Subcutaneous abdominal adipose tissue (tissue), 5 donors: ENCODE measurements at regions not wholly inside any gene's neighbourhood (a gene's known extent, or its start where the extent isn't known, plus 50 kb on each side); places are given as distances from the start of the nearest gene placed in this dataset.
A peak's percentile ranks its signal among the peaks of the same experiment; 100 is the strongest.
"Not testable (repeated sequence)": the region's sequence is repeated elsewhere in the genome, so short reads cannot be mapped to it uniquely, and the experiment has no call there.

ENCODE experiments used
- H3K27ac ChIP-seq: one replicate; pipeline ENCODE4 v1.7.0; 2013; ENCODE audit warnings: low read depth, mild to moderate bottlenecking, inconsistent platforms, low read length, moderate library complexity
- H3K27me3 ChIP-seq, 5 donors: one replicate each; pipeline ENCODE4 v1.7.0; 2013; ENCODE audit warnings: low read length in 5 of 5, inconsistent platforms in 1 of 5; ENCODE audit not compliant: control insufficient read depth in 5 of 5, insufficient read depth in 4 of 5
- H3K36me3 ChIP-seq, 5 donors: one replicate each; pipeline ENCODE4 v1.7.0; 2013; ENCODE audit warnings: low read length in 5 of 5; ENCODE audit not compliant: control insufficient read depth in 5 of 5, insufficient read depth in 5 of 5
- H3K4me1 ChIP-seq, 5 donors: one replicate each; pipeline ENCODE4 v1.7.0; 2013; ENCODE audit warnings: low read length in 5 of 5, mild to moderate bottlenecking in 3 of 5, moderate library complexity in 1 of 5; ENCODE audit not compliant: control insufficient read depth in 5 of 5, insufficient read depth in 5 of 5
- H3K4me3 ChIP-seq, 5 donors: one replicate each; pipeline ENCODE4 v1.7.0; 2013; ENCODE audit warnings: low read length in 5 of 5, low read depth in 1 of 5
- H3K9ac ChIP-seq, 5 donors: one replicate each; pipeline ENCODE4 v1.7.0; 2013; ENCODE audit warnings: low read length in 5 of 5, mild to moderate bottlenecking in 4 of 5, moderate library complexity in 3 of 5
- H3K9me3 ChIP-seq, 5 donors: one replicate each; pipeline ENCODE4 v1.7.0; 2013; ENCODE audit warnings: low read length in 5 of 5; ENCODE audit not compliant: control insufficient read depth in 5 of 5
- donor health status: healthy.
- donor health status: healthy.
- donor health status: healthy.
- donor health status: healthy.
- donor health status: healthy.

DNA sequence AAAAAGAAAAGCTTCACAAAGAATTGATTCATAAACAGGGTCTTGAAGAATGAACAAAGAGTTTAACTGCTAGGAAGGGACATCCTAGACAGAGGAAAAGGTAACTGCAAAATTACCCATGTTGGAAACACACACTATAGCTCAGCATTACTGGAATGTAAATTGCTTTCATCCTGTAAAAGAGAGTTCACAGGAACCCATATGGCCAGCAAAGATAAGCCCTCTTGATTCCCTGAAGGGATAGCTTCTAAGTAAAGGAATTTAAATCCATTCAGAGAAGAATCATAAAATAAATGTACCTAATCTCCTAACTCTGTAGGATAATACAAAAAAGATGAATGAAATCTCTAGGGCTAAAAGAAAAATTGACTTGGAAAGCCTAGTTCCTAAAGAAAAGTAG is 107.1 kb upstream of the INTU start:
- Histone ChIP-seq H3K9ac (no peak overlapping the region), H3K4me1 (peaks cover 0 to 3% (median 0%) of the 10 kb centered on the region in 5 donors), H3K27ac (no peak overlapping the region), H3K27me3 (no peaks in the 10 kb centered on the region), H3K4me3 (no peak overlapping the region), H3K36me3 (no peaks in the 10 kb centered on the region), H3K9me3 (no peaks in the 10 kb centered on the region)

- Histone ChIP-seq H3K4me1 (peaks cover 3 to 8% (median 6%) of the 10 kb centered on the region in 5 donors), H3K9me3 (no peaks in the 10 kb centered on the region), H3K36me3 (no peaks in the 10 kb centered on the region), H3K9ac (no peak overlapping the region), H3K27me3 (no peaks in the 10 kb centered on the region), H3K27ac (no peak overlapping the region), H3K4me3 (no peak overlapping the region)
Measured at GRCh38 chr4:127528302-127528701, 104.5 kb upstream of the INTU start.

DNA sequence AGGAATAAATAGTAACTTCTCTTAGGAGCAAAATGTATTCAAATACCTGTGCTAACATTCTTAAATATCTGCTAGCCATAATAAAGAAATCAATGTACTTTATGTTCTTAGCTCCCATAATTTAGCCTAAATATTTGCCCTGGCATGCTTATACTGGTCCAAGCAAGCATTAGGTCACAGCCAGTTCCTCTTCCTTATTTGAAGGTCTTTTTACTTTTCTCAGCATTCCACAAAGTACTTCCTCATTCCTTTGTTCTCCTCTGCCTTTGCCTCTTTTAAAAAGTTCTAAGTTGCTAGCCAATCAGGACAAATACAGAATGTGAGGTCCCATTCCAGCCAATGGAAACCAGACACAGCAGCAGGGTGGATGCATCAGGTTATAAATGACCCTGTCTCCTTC is 102.9 kb upstream of the INTU start:
- H3K9ac ChIP-seq, H3K4me3 ChIP-seq, H3K9me3 ChIP-seq, H3K36me3 ChIP-seq, H3K27me3 ChIP-seq, H3K27ac ChIP-seq: not testable (repeated sequence)
- peaks cover 4 to 12% (median 9%) of the 10 kb centered on the region in 5 donors for H3K4me1 ChIP-seq

DNA sequence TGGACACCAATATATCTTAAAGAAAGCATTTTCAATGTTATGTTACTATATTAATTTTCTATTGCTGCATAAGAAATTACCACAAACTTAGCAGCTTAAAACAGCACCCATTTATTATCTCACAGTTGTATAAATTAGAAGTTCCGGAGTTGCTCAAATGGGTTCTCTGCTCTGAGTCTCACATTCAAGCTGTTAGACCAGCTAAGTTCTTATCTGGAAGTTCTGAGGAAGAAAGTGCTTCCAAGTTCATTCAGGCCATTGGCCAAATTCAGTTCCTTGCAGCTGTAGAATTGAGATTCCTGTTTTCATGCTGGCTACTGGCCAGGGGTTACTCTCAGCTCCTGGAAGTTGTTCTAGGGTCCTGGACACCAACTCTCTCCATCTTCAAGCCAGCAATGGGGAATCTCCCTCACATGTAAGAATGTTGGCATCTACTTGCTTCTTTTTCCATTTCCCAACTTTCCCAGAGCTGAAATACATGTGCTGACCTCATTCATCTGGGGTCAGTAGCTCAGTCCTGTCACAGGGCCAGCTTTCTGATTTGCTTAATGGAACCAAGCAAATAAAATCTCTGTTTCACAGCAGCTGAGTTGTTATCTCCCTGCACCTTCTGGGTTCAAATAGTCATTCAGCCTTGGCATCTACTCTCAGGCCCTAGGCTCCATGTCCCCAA is 99.6 kb upstream of the INTU start:
- H3K9me3 ChIP-seq, result no peaks in the 10 kb centered on the region
- H3K27me3 ChIP-seq, result no peaks in the 10 kb centered on the region
- H3K4me1 ChIP-seq, result peaks cover 4 to 12% (median 9%) of the 10 kb centered on the region in 5 donors
- no peaks in the 10 kb centered on the region for H3K36me3 ChIP-seq
- no peak overlapping the region for H3K9ac ChIP-seq
- no peak overlapping the region for H3K27ac ChIP-seq
- no peak overlapping the region for H3K4me3 ChIP-seq

DNA sequence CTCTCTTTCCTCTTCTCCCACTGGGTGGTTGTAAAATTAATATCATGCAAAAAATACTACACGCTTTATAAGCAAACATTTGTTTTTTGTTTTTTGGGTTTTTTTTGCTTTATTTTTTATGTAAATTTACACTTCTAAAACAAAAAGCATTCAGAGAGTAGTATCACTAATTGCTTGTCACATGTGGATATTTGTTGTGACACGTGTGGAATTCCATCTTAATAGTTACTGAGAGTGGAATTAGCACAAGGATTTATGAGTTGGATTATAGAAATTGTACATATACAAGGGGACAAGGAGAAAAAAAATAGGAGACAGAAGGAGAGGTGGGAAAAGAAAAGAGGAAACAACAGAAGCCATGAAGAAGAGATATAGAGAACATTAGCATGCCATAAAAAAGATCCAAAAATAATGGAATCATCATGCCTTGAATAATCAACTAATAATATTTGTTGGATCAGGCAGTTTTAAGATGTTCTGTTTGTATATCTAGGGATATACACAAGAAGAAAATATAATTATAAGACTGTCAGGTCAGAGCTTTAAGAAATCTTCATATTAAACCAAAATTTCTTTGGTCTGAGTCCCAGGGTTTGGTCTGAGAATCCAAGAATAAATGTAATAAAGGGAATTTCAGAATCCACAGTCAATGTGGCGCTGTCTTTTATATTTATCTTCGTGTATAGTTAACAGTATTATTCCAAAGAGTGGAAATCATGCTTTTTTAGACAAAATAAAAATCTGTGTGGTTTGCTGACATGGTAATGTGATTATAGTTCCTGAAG is 98.5 kb upstream of the INTU start:
- no peak overlapping the region for H3K27ac ChIP-seq
- no peak overlapping the region for H3K4me3 ChIP-seq
- no peak overlapping the region for H3K9ac ChIP-seq
- H3K36me3 ChIP-seq, result no peaks in the 10 kb centered on the region
- H3K27me3 ChIP-seq, result no peaks in the 10 kb centered on the region
- no peaks in the 10 kb centered on the region for H3K9me3 ChIP-seq
- H3K4me1 ChIP-seq, result peaks cover 4 to 12% (median 9%) of the 10 kb centered on the region in 5 donors

DNA sequence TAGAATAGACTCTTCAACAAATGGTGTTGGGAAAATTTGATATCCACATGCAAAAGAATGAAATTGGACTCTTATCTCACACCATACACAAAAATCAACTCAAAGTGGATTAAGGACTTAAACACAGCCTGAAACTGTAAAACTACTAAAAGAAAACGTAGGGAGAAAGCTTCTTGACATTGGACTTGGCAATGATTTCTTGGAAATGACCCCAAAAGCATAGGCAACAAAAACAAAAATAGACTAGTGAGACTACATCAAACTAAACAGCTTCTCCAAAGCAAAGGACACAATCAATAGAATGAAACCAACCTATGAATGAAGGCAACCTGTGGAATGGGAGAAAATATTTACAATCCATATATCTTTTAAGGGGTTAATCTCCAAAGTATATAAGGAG is 94.7 kb upstream of the INTU start:
- Histone ChIP-seq H3K36me3 (no peaks in the 10 kb centered on the region), H3K9ac (no peak overlapping the region), H3K4me1 (peaks cover 2 to 8% (median 5%) of the 10 kb centered on the region in 5 donors), H3K27me3 (no peaks in the 10 kb centered on the region), H3K4me3 (no peak overlapping the region), H3K9me3 (no peaks in the 10 kb centered on the region), H3K27ac (no peak overlapping the region)

DNA sequence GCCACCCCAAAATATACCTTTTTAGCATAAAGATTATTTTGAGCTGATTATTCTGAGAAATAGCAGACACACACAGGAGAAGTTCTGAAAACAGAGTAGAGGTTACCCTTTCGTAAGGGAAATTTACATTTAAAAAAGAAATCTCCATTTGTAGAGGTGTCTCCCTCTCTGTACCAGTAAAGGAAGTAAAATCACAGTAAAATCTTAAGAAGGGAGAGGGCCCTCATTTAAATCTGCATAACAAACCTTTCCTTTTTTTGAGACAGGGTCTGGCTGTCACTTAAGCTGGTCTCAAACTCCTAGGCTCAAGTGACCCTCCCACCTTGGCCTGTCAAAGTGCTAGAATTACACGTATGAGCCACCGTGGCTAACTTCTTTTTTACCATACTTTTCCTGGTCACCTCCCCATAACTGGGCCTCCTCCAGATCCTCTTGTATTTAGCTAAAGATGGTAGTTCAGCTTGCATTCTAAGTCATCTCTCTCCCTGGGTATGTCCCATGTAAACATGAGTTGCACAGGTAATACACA is 92.2 kb upstream of the INTU start:
- H3K9ac ChIP-seq, result no peak overlapping the region
- no peak overlapping the region for H3K4me3 ChIP-seq

GRCh38 chr4:127545271-127545670 is 87.5 kb upstream of the INTU start:
- Histone ChIP-seq H3K27ac (no peak overlapping the region), H3K9ac (no peak overlapping the region), H3K9me3 (no peaks in the 10 kb centered on the region), H3K4me1 (peaks cover 0 to 7% (median 0%) of the 10 kb centered on the region in 5 donors), H3K27me3 (no peaks in the 10 kb centered on the region), H3K36me3 (no peaks in the 10 kb centered on the region), H3K4me3 (no peak overlapping the region)

More for the DNA sequence above, 92.2 kb upstream of the INTU start:
- H3K4me1 ChIP-seq, result peaks cover 0 to 3% (median 0%) of the 10 kb centered on the region in 5 donors
- no peak overlapping the region for H3K27ac ChIP-seq
- H3K27me3 ChIP-seq, result no peaks in the 10 kb centered on the region
- no peaks in the 10 kb centered on the region for H3K9me3 ChIP-seq
- H3K36me3 ChIP-seq, result no peaks in the 10 kb centered on the region

GRCh38 chr4:127548990-127549925 is 83.5 kb upstream of the INTU start:
- peak overlapping the region in 1 of 5 donors; percentile 20 for H3K9ac ChIP-seq
- H3K27ac ChIP-seq, result no peak overlapping the region
- H3K4me3 ChIP-seq, result no peak overlapping the region
- peaks cover 0 to 7% (median 0%) of the 10 kb centered on the region in 5 donors for H3K4me1 ChIP-seq
- H3K27me3 ChIP-seq, result no peaks in the 10 kb centered on the region
- no peaks in the 10 kb centered on the region for H3K36me3 ChIP-seq
- H3K9me3 ChIP-seq, result no peaks in the 10 kb centered on the region
